H1 (cell line): ENCODE measurements at regions not wholly inside any gene's neighbourhood (a gene's known extent, or its start where the extent isn't known, plus 50 kb on each side); places are given as distances from the start of the nearest gene placed in this dataset.

Experiments used
- CTCF ChIA-PET: fragments of 300-600 bp; sonication (Branson Sonifier 250); formaldehyde crosslinking; loops from one replicate; lab custom pipeline; 2021; ENCODE audit not compliant: partially characterized antibody; lab: Charles Lee
- POLR2A ChIA-PET: fragments of 300-600 bp; sonication (Branson Sonifier 250); formaldehyde crosslinking; loops from one replicate; lab custom pipeline; 2021; ENCODE audit warnings: inconsistent platforms; ENCODE audit not compliant: partially characterized antibody; lab: Charles Lee
- DNase-seq, 2 experiments: peaks; one replicate each; pipeline versions ENCODE4 v3.0.0 to v3.0.0-alpha.2; 2010 to 2022; ENCODE audit warnings: low spot score in 2 of 2, low read depth in 1 of 2, mixed read lengths in 1 of 2
- FAIRE-seq: peaks from 2 replicates; lab custom pipeline; 2011; peaks lifted over from hg19 to GRCh38; lab: Jason Lieb, UNC
- H2AFZ ChIP-seq: 2 replicates; pipeline ENCODE4 v1.8.1; 2012; ENCODE audit warnings: low read length, inconsistent platforms
- H2AK5ac ChIP-seq: 2 replicates; pipeline ENCODE4 v1.6.1; 2013; ENCODE audit warnings: low read depth, low read length
- H2BK120ac ChIP-seq: replicated peaks from 2 replicates; pipeline ENCODE3; 2013; ENCODE audit warnings: low read depth, low read length, inconsistent platforms
- H2BK12ac ChIP-seq: 2 replicates; pipeline ENCODE4 v1.6.1; 2013; ENCODE audit warnings: low read depth, low read length
- H2BK15ac ChIP-seq: 2 replicates; pipeline ENCODE4 v1.6.1; 2013; ENCODE audit warnings: low read length
- H2BK20ac ChIP-seq: 2 replicates; pipeline ENCODE4 v1.6.1; 2013; ENCODE audit warnings: low read length
- H2BK5ac ChIP-seq: 2 replicates; pipeline ENCODE4 v1.6.1; 2013; ENCODE audit warnings: low read depth, low read length
- H3K14ac ChIP-seq: 2 replicates; pipeline ENCODE4 v1.6.1; 2013; ENCODE audit warnings: inconsistent platforms; ENCODE audit not compliant: insufficient read length
- H3K18ac ChIP-seq: 2 replicates; pipeline ENCODE4 v1.6.1; 2013; ENCODE audit warnings: low read length; ENCODE audit errors: extremely low read depth
- H3K23ac ChIP-seq: 2 replicates; pipeline ENCODE4 v1.6.1; 2013; ENCODE audit warnings: inconsistent platforms; ENCODE audit not compliant: insufficient read length
- H3K23me2 ChIP-seq: 2 replicates; pipeline ENCODE4 v1.6.1; 2013; ENCODE audit warnings: low read depth, low read length
- H3K27ac ChIP-seq: 2 replicates; pipeline ENCODE4 v1.6.1; 2011; ENCODE audit warnings: low read depth, low read length, inconsistent platforms
- H3K27me3 ChIP-seq, 4 experiments: replicated peaks in 1 of 4; 1 replicate in 1 of 4; 2 replicates in 3 of 4; pipeline versions ENCODE4 v1.6.1 to v1.8.1; 2011 to 2013; ENCODE audit warnings: low read length in 3 of 4, mild to moderate bottlenecking in 3 of 4, inconsistent platforms in 2 of 4, mixed read lengths in 2 of 4, moderate library complexity in 1 of 4; ENCODE audit not compliant: control insufficient read depth in 3 of 4, insufficient read depth in 3 of 4; ENCODE audit errors: extremely low read depth in 1 of 4
- H3K36me3 ChIP-seq, 4 experiments: 2 replicates each; pipeline versions ENCODE4 v1.6.1 to v1.8.1; 2011 to 2013; ENCODE audit warnings: mild to moderate bottlenecking in 4 of 4, low read length in 3 of 4, moderate library complexity in 2 of 4, control low read depth in 1 of 4, inconsistent platforms in 1 of 4; ENCODE audit not compliant: insufficient read depth in 4 of 4, control insufficient read depth in 2 of 4
- H3K4ac ChIP-seq: replicated peaks from 2 replicates; pipeline ENCODE3; 2013; ENCODE audit warnings: low read length, low read depth, mixed read lengths, inconsistent platforms; ENCODE audit not compliant: insufficient read length
- H3K4me1 ChIP-seq, 4 experiments: replicated peaks in 1 of 4; 1 replicate in 1 of 4; 2 replicates in 3 of 4; pipeline versions ENCODE4 v1.6.1 to v1.8.1; 2011 to 2013; ENCODE audit warnings: low read length in 3 of 4, inconsistent platforms in 2 of 4, mixed read lengths in 1 of 4; ENCODE audit not compliant: insufficient read depth in 4 of 4, control insufficient read depth in 3 of 4
- H3K4me2 ChIP-seq, 2 experiments: 2 replicates each; pipeline versions ENCODE4 v1.6.1 to v1.8.1; 2011 to 2013; ENCODE audit warnings: low read depth in 2 of 2, low read length in 2 of 2, control low read depth in 1 of 2, inconsistent platforms in 1 of 2, mild to moderate bottlenecking in 1 of 2; ENCODE audit not compliant: insufficient read depth in 1 of 2
- H3K4me3 ChIP-seq, 4 experiments: fragments of 200-600, 300-600 bp in 1 of 4; sonication (generic), shearing (Covaris generic), sonication (Bioruptor Twin) in 1 of 4; 2 replicates each; pipeline versions ENCODE4 v1.5.1 to v1.8.1; 2011 to 2016; ENCODE audit warnings: low read length in 4 of 4, low read depth in 3 of 4, control low read depth in 2 of 4, inconsistent platforms in 2 of 4, mild to moderate bottlenecking in 2 of 4, mixed read lengths in 1 of 4, moderate library complexity in 1 of 4; ENCODE audit not compliant: insufficient read depth in 2 of 4; ENCODE audit errors: extremely low read depth in 1 of 4
- H3K56ac ChIP-seq: replicated peaks from 2 replicates; pipeline ENCODE3; 2013; ENCODE audit warnings: low read depth, mild to moderate bottlenecking, mixed read lengths, low read length, inconsistent platforms; ENCODE audit not compliant: insufficient read length
- H3K79me1 ChIP-seq: 2 replicates; pipeline ENCODE4 v1.6.1; 2013; ENCODE audit warnings: low read depth, low read length, control low read depth
- H3K79me2 ChIP-seq, 2 experiments: 2 replicates each; pipeline versions ENCODE4 v1.6.1 to v1.8.1; 2012 to 2013; ENCODE audit warnings: low read length in 2 of 2, mild to moderate bottlenecking in 2 of 2, inconsistent platforms in 1 of 2; ENCODE audit not compliant: insufficient read depth in 2 of 2, control insufficient read depth in 1 of 2
- H3K9ac ChIP-seq, 4 experiments: replicated peaks in 1 of 4; 1 replicate in 1 of 4; 2 replicates in 3 of 4; pipeline versions ENCODE4 v1.6.1 to v1.8.1; 2011 to 2013; ENCODE audit warnings: low read depth in 3 of 4, low read length in 3 of 4, control low read depth in 2 of 4, mild to moderate bottlenecking in 2 of 4, moderate library complexity in 2 of 4, inconsistent platforms in 1 of 4; ENCODE audit errors: extremely low read depth in 1 of 4
- H3K9me3 ChIP-seq, 2 experiments: 2 replicates each; pipeline versions ENCODE4 v1.6.1 to v1.8.1; 2012 to 2013; ENCODE audit warnings: mild to moderate bottlenecking in 2 of 2, moderate library complexity in 2 of 2, control low read depth in 1 of 2, inconsistent platforms in 1 of 2, low read depth in 1 of 2, low read length in 1 of 2, mixed read lengths in 1 of 2; ENCODE audit not compliant: insufficient read depth in 2 of 2
- H4K20me1 ChIP-seq, 2 experiments: replicated peaks in 1 of 2; 2 replicates each; pipeline versions ENCODE3 to v1.8.1; 2011 to 2013; ENCODE audit warnings: inconsistent platforms in 2 of 2, low read length in 2 of 2, mild to moderate bottlenecking in 1 of 2; ENCODE audit not compliant: insufficient read depth in 2 of 2, control insufficient read depth in 1 of 2
- H4K5ac ChIP-seq: 2 replicates; pipeline ENCODE4 v1.6.1; 2013; ENCODE audit warnings: low read length, low read depth, mixed read lengths, inconsistent platforms; ENCODE audit not compliant: insufficient read length
- H4K8ac ChIP-seq: 2 replicates; pipeline ENCODE4 v1.8.0; 2013; ENCODE audit warnings: mild to moderate bottlenecking, moderate library complexity, low read length, inconsistent platforms; ENCODE audit not compliant: insufficient read depth; ENCODE audit errors: extremely low read depth
- H4K91ac ChIP-seq: replicated peaks from 2 replicates; pipeline ENCODE3; 2013; ENCODE audit warnings: low read length, mixed read lengths, inconsistent platforms; ENCODE audit not compliant: insufficient read length
- BACH1 ChIP-seq: IDR thresholded peaks from 2 replicates; pipeline ENCODE4 v1.6.1; 2012; ENCODE audit warnings: low read length, improper control_type of control experiment
- CBX5 ChIP-seq: fragments of 300-800, 300-1000 bp; sonication (generic); IDR thresholded peaks from 2 replicates; pipeline ENCODE4 v1.7.1; 2016; ENCODE audit warnings: antibody characterized with exemption, low read length, low read depth
- EZH2 ChIP-seq: fragments of 200-600 bp; sonication (generic); IDR thresholded peaks from 2 replicates; pipeline ENCODE4 v1.7.1; 2012; ENCODE audit warnings: low read depth, mild to moderate bottlenecking, moderate library complexity, low read length, inconsistent platforms; ENCODE audit not compliant: severe bottlenecking
- FOSL1 ChIP-seq: IDR thresholded peaks from 2 replicates; pipeline ENCODE4 v1.6.1; 2011; ENCODE audit warnings: mild to moderate bottlenecking, low read depth, low read length, moderate library complexity; ENCODE audit not compliant: insufficient read depth
- GTF2F1 ChIP-seq: IDR thresholded peaks from 2 replicates; pipeline ENCODE4 v1.6.1; 2012; ENCODE audit warnings: low read depth, low read length, improper control_type of control experiment, borderline replicate concordance
- HDAC6 ChIP-seq: IDR thresholded peaks from one replicate; pipeline ENCODE4 v1.7.1; 2012; ENCODE audit warnings: low read depth, mild to moderate bottlenecking, inconsistent platforms, low read length, moderate library complexity
- JUN ChIP-seq: IDR thresholded peaks from 2 replicates; pipeline ENCODE4 v1.6.1; 2011; ENCODE audit warnings: low read depth, mild to moderate bottlenecking, improper control_type of control experiment, low read length
- POU5F1 ChIP-seq: IDR thresholded peaks from 2 replicates; pipeline ENCODE4 v1.6.1; 2011; ENCODE audit warnings: low read depth, mild to moderate bottlenecking, low read length, moderate library complexity
- RXRA ChIP-seq: IDR thresholded peaks from 2 replicates; pipeline ENCODE4 v1.6.1; 2011; ENCODE audit warnings: low read depth, mild to moderate bottlenecking, low read length, moderate library complexity; ENCODE audit not compliant: insufficient read depth
- SIN3A ChIP-seq, 2 experiments: IDR thresholded peaks in 1 of 2; conservative IDR thresholded peaks in 1 of 2; 2 replicates each; pipeline ENCODE4 v1.6.1; 2011 to 2012; ENCODE audit warnings: low read length in 2 of 2, improper control_type of control experiment in 1 of 2, low read depth in 1 of 2, mild to moderate bottlenecking in 1 of 2
- SP4 ChIP-seq: IDR thresholded peaks from 2 replicates; pipeline ENCODE4 v1.6.1; 2012; ENCODE audit warnings: low read length, inconsistent platforms
- TBP ChIP-seq: IDR thresholded peaks from 2 replicates; pipeline ENCODE4 v1.6.1; 2011; ENCODE audit warnings: low read depth, low read length, improper control_type of control experiment
- TCF12 ChIP-seq: IDR thresholded peaks from 2 replicates; pipeline ENCODE4 v1.6.1; 2011; ENCODE audit warnings: low read depth, mild to moderate bottlenecking, low read length
- ZNF274 ChIP-seq: IDR thresholded peaks from 2 replicates; pipeline ENCODE4 v1.7.0; 2012; ENCODE audit warnings: low read length, borderline replicate concordance; ENCODE audit errors: extremely low read depth
- WGBS, 2 experiments: shearing (Covaris generic) in 1 of 2; methylation state at CpG; one replicate each; pipeline versions ENCODE4 v1.1.6 to v1.1.7; 2013 to 2015; ENCODE audit warnings: low lambda C conversion rate in 2 of 2, mixed read lengths in 2 of 2, inconsistent platforms in 1 of 2, low coverage in 1 of 2, missing lambda C conversion rate in 1 of 2; ENCODE audit not compliant: insufficient replicate concordance in 2 of 2, insufficient coverage in 1 of 2, insufficient read length in 1 of 2; ENCODE audit errors: extremely low coverage in 1 of 2, missing lambda C conversion rate in 1 of 2; 5-methylcytosine and 5-hydroxymethylcytosine counted together
- TF ChIP-seq, protein P1 (sequence below): IDR thresholded peaks from 2 replicates; pipeline ENCODE4 v1.6.1; 2012; ENCODE audit warnings: inconsistent platforms

DNA sequence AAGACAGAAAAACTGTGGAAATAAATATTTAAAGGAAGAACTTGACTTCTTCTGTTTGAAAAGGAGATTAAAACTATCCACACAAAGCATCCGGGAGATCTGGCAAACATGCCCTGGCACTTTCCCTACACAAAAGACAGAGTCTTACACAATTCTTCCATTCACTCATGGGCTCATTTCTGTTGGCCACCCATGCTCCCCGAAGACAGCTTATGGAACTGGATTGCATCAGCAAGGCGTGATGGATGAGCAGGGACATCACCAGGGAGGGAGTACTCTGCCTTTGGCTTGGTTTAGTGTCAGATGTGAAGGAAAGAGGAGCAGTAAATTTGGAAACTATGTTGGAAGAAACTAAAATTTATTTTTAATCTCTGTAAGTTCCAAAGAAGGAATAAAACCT is 379.3 kb downstream of the CD109 start:
- ChIA-PET POLR2A (no interaction called here), CTCF (interaction anchor here (0.7 to 1.7 kb wide), 4 partner anchors 10 to 336 kb away, joined by 3 to 6 read pairs (median 4); no protein-coding TSS in a partner anchor)
- Histone ChIP-seq H4K20me1 (no peaks in the 10 kb centered on the region), H3K79me2 (no peaks in the 10 kb centered on the region), H3K9me3 (no peaks in the 10 kb centered on the region), H3K23me2 (no peaks in the 10 kb centered on the region), H2BK20ac (no peak overlapping the region), H3K4ac (no peak overlapping the region), H3K23ac (no peak overlapping the region), H2AFZ (peak overlapping the region; percentile 63; the same call in 1 of the 2 replicates), H2BK12ac (0 out of 2 replicates have a peak overlapping the region, but pooled peaks have one; percentile 23), H2BK15ac (no peak overlapping the region), H4K5ac (no peak overlapping the region), H3K4me3 (no peak overlapping the region), H2BK120ac (no peak overlapping the region), H3K4me2 (no peak overlapping the region), H3K36me3 (no peaks in the 10 kb centered on the region), H3K27ac (no peak overlapping the region), H3K14ac (no peak overlapping the region), H3K27me3 (no peaks in the 10 kb centered on the region), H3K18ac (no peak overlapping the region; the same call in 1 of the 2 replicates), H3K4me1 (no peaks in the 10 kb centered on the region), H2BK5ac (no peak overlapping the region), H3K79me1 (no peaks in the 10 kb centered on the region), H4K91ac (no peak overlapping the region), H3K56ac (no peak overlapping the region), H4K8ac (no peak overlapping the region), H2AK5ac (no peak overlapping the region), H3K9ac (no peak overlapping the region)
- DNase-seq, result no peak
- no peak for FAIRE-seq
- WGBS, 2 experiments, result 85% methylated on average over 3 of the region's 3 CpGs; no CpG with 5 or more reads in 1 of the 2 experiments
- no peak for TF ChIP-seq HDAC6
- no peak for TF ChIP-seq SIN3A (conservative IDR thresholded peaks at IDR 0.05 in 1 of 2, IDR thresholded peaks at IDR 0.05 in 1 of 2; ENCODE audit: low read depth in 1 of 2, low read length in 2 of 2)
- TF ChIP-seq POU5F1, result no peak
- TF ChIP-seq, protein P1, sequence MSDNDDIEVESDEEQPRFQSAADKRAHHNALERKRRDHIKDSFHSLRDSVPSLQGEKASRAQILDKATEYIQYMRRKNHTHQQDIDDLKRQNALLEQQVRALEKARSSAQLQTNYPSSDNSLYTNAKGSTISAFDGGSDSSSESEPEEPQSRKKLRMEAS, result no peak
- no peak for TF ChIP-seq FOSL1
- no peak for TF ChIP-seq RXRA
- no peak for TF ChIP-seq ZNF274
- no peak for TF ChIP-seq SP4
- TF ChIP-seq TCF12, result no peak
- TF ChIP-seq TBP, result no peak
- no peak for TF ChIP-seq JUN
- TF ChIP-seq GTF2F1, result no peak
- no peak for TF ChIP-seq BACH1
- TF ChIP-seq CBX5, result no peak
- no peak for TF ChIP-seq EZH2
